IMR-90 (cell line): ENCODE measurements at regions not wholly inside any gene's neighbourhood (a gene's known extent, or its start where the extent isn't known, plus 50 kb on each side); places are given as distances from the start of the nearest gene placed in this dataset.

Source experiments
- ATAC-seq: fragments of 200-7000 bp; cut with Tn5 transposase; 2 replicates; pipeline ENCODE4 v1.9.1; 2020; ENCODE audit warnings: low read depth, mild to moderate bottlenecking, moderate library complexity
- BruUV-seq: library from RNA; stranded (reverse); fragments of 400-500 nt; replicated peaks from 2 replicates; lab custom pipeline; 2021; lab: Mats Ljungman, UMichigan
- CTCF ChIA-PET: fragments of 300-600 bp; formaldehyde crosslinking; extraction: SDS; loops from one replicate; lab custom pipeline; 2021; ENCODE audit warnings: antibody characterized with exemption; lab: Yijun Ruan, JAX
- POLR2A ChIA-PET: fragments of 300-600 bp; sonication (Branson Sonifier 250); formaldehyde crosslinking; loops from one replicate; lab custom pipeline; 2022; ENCODE audit warnings: antibody characterized with exemption; ENCODE audit not compliant: unreplicated experiment; lab: Charles Lee
- DNase-seq: peaks from one replicate; pipeline ENCODE4 v3.0.0; 2013
- H2AFZ ChIP-seq: replicated peaks from 2 replicates; pipeline ENCODE3; 2013; ENCODE audit warnings: low read length, mild to moderate bottlenecking; ENCODE audit not compliant: poor library complexity
- H2AK5ac ChIP-seq: 2 replicates; pipeline ENCODE4 v1.6.1; 2013; ENCODE audit warnings: low read depth, low read length, inconsistent platforms
- H2AK9ac ChIP-seq: replicated peaks from 2 replicates; pipeline ENCODE3; 2013; ENCODE audit warnings: mild to moderate bottlenecking, low read depth, low read length, moderate library complexity; ENCODE audit not compliant: poor library complexity
- H2BK120ac ChIP-seq: 2 replicates; pipeline ENCODE4 v1.6.1; 2013; ENCODE audit warnings: low read depth, low read length, inconsistent platforms
- H2BK15ac ChIP-seq: 3 replicates; pipeline ENCODE4 v1.6.1; 2013; ENCODE audit warnings: low read depth, low read length, inconsistent platforms
- H2BK20ac ChIP-seq: 2 replicates; pipeline ENCODE4 v1.6.1; 2013; ENCODE audit warnings: low read depth, mild to moderate bottlenecking, inconsistent platforms, low read length, moderate library complexity
- H2BK5ac ChIP-seq: 2 replicates; pipeline ENCODE4 v1.6.1; 2013; ENCODE audit warnings: mild to moderate bottlenecking, low read depth, low read length, inconsistent platforms; ENCODE audit not compliant: poor library complexity, severe bottlenecking
- H3K14ac ChIP-seq: replicated peaks from 2 replicates; pipeline ENCODE4 v1.6.1; 2013; ENCODE audit warnings: low read depth, low read length, inconsistent platforms
- H3K18ac ChIP-seq: 2 replicates; pipeline ENCODE4 v1.6.1; 2013; ENCODE audit warnings: low read depth, low read length, control low read depth
- H3K23ac ChIP-seq: 2 replicates; pipeline ENCODE4 v1.6.1; 2013; ENCODE audit warnings: low read depth, low read length, inconsistent platforms
- H3K27ac ChIP-seq: 2 replicates; pipeline ENCODE4 v1.5.1; 2013; ENCODE audit warnings: mild to moderate bottlenecking, control low read depth, low read length; ENCODE audit not compliant: insufficient read depth
- H3K27me3 ChIP-seq: 2 replicates; pipeline ENCODE4 v1.6.1; 2013; ENCODE audit warnings: low read length; ENCODE audit not compliant: control insufficient read depth, insufficient read depth
- H3K36me3 ChIP-seq: 2 replicates; pipeline ENCODE4 v1.6.1; 2013; ENCODE audit warnings: low read length, mixed read lengths; ENCODE audit not compliant: control insufficient read depth, insufficient read depth
- H3K4ac ChIP-seq: 2 replicates; pipeline ENCODE4 v1.6.1; 2013; ENCODE audit warnings: low read depth, low read length, inconsistent platforms
- H3K4me1 ChIP-seq: 2 replicates; pipeline ENCODE4 v1.6.1; 2013; ENCODE audit warnings: low read length, mixed read lengths; ENCODE audit not compliant: control insufficient read depth, insufficient read depth
- H3K4me2 ChIP-seq: 2 replicates; pipeline ENCODE4 v1.6.1; 2013; ENCODE audit warnings: low read depth, mild to moderate bottlenecking, control low read depth, low read length, moderate library complexity
- H3K4me3 ChIP-seq: 2 replicates; pipeline ENCODE4 v1.5.1; 2013; ENCODE audit warnings: low read depth, mild to moderate bottlenecking, control low read depth, low read length, moderate library complexity; ENCODE audit not compliant: insufficient read depth
- H3K56ac ChIP-seq: 2 replicates; pipeline ENCODE4 v1.6.1; 2013; ENCODE audit warnings: low read length, inconsistent platforms; ENCODE audit not compliant: insufficient read depth; ENCODE audit errors: extremely low read depth
- H3K79me1 ChIP-seq, 2 experiments: 2 replicates each; pipeline ENCODE4 v1.6.1; 2013; ENCODE audit warnings: low read length in 2 of 2, inconsistent platforms in 1 of 2, low read depth in 1 of 2
- H3K9ac ChIP-seq: 2 replicates; pipeline ENCODE4 v1.6.1; 2013; ENCODE audit warnings: low read depth, low read length, control low read depth
- H3K9me1 ChIP-seq: 2 replicates; pipeline ENCODE4 v1.6.1; 2013; ENCODE audit warnings: low read length, inconsistent platforms; ENCODE audit not compliant: insufficient read depth
- H3K9me3 ChIP-seq: 2 replicates; pipeline ENCODE4 v1.6.1; 2013; ENCODE audit warnings: low read length; ENCODE audit not compliant: control insufficient read depth, insufficient read depth
- H4K20me1 ChIP-seq: 2 replicates; pipeline ENCODE4 v1.6.1; 2013; ENCODE audit warnings: low read length, inconsistent platforms; ENCODE audit not compliant: insufficient read depth
- H4K5ac ChIP-seq: 2 replicates; pipeline ENCODE4 v1.6.1; 2013; ENCODE audit warnings: mild to moderate bottlenecking, low read depth, low read length, control low read depth
- H4K8ac ChIP-seq, 2 experiments: 2 replicates each; pipeline ENCODE4 v1.6.1; 2013; ENCODE audit warnings: low read depth in 2 of 2, low read length in 2 of 2, control low read depth in 1 of 2, inconsistent platforms in 1 of 2
- H4K91ac ChIP-seq: 2 replicates; pipeline ENCODE4 v1.6.1; 2013; ENCODE audit warnings: low read depth, low read length, inconsistent platforms; ENCODE audit not compliant: insufficient read depth
- MXI1 ChIP-seq: IDR thresholded peaks from 2 replicates; pipeline ENCODE4 v1.6.1; 2012; ENCODE audit warnings: low read depth, mild to moderate bottlenecking, low read length, moderate library complexity, borderline replicate concordance
- NFE2L2 ChIP-seq: fragments of 150-350 bp; IDR thresholded peaks from 2 replicates; pipeline ENCODE4 v1.6.1; 2016; ENCODE audit warnings: low read depth, mild to moderate bottlenecking, low read length
- RCOR1 ChIP-seq: IDR thresholded peaks from 2 replicates; pipeline ENCODE4 v1.6.1; 2012; ENCODE audit warnings: mild to moderate bottlenecking, low read length, improper control_type of control experiment; ENCODE audit not compliant: insufficient replicate concordance
- WGBS, 2 experiments: methylation state at CpG; one replicate each; pipeline versions ENCODE4 v1.1.5 to v1.1.7; 2013; ENCODE audit warnings: missing lambda C conversion rate in 2 of 2; ENCODE audit not compliant: insufficient read length in 1 of 2; ENCODE audit errors: extremely low coverage in 2 of 2; 5-methylcytosine and 5-hydroxymethylcytosine counted together
- dilution Hi-C: fragments of 300-500 bp; cut with HindIII; formaldehyde crosslinking; loops from one replicate; pipeline ENCODE4 v1.14.3; 2018; ENCODE audit warnings: low sequenced_read_pairs; ENCODE audit not compliant: unreplicated experiment
- in situ Hi-C: fragments of 300-500 bp; cut with MboI; formaldehyde crosslinking; loops from 3 replicates; pipeline ENCODE4 v1.14.3; 2019; ENCODE audit warnings: low sequenced_read_pairs, inconsistent platforms, mixed read lengths
- intact Hi-C: fragments of 100-400 bp; cut with micrococcal nuclease; formaldehyde crosslinking; loops from 2 replicates; pipeline ENCODE4 v1.10.0; 2022

GRCh38 chrX:34881671-34882070 lies 60.9 kb upstream of the FAM47B start:
- no peak overlapping the region for H2AK9ac ChIP-seq
- H2BK120ac ChIP-seq: peak overlapping the region; percentile 33; the same call in 1 of the 2 replicates
- no peak overlapping the region for H3K4me2 ChIP-seq
- intact Hi-C loops: no loop called here
- H4K8ac ChIP-seq: no peak overlapping the region
- TF ChIP-seq RCOR1 (no peak), MXI1 (no peak), NFE2L2 (no peak)
- H2AK5ac ChIP-seq: no peak overlapping the region
- no peak overlapping the region for H3K4me3 ChIP-seq
- H2BK15ac ChIP-seq: 0 out of 3 replicates have a peak overlapping the region, but pooled peaks have one; percentile 92
- no peaks in the 10 kb centered on the region for H3K36me3 ChIP-seq
- no peaks in the 10 kb centered on the region for H4K20me1 ChIP-seq
- no peak overlapping the region for H4K5ac ChIP-seq
- ATAC-seq: no peak
- H4K91ac ChIP-seq: no peak overlapping the region
- no peak overlapping the region for H3K23ac ChIP-seq
- no peak overlapping the region for H3K14ac ChIP-seq
- H3K9me1 ChIP-seq: no peaks in the 10 kb centered on the region
- H2BK5ac ChIP-seq: peak overlapping the region; percentile 17
- WGBS, 2 experiments: no CpG with 5 or more reads among the region's 5 CpGs
- H3K9ac ChIP-seq: no peak overlapping the region
- in situ Hi-C loops: no loop called here
- POLR2A ChIA-PET: no interaction called here
- no peak overlapping the region for H3K27ac ChIP-seq
- H3K4ac ChIP-seq: no peak overlapping the region
- H2AFZ ChIP-seq: no peak overlapping the region
- peak overlapping the region; percentile 41; the same call in 1 of the 2 replicates for H3K18ac ChIP-seq
- H3K56ac ChIP-seq: no peak overlapping the region
- CTCF ChIA-PET: interaction anchor here (0.5 kb wide), 1 partner anchor 125 kb away, joined by 5 read pairs; no protein-coding TSS in a partner anchor
- dilution Hi-C loops: no loop called here
- no peak for DNase-seq
- H3K9me3 ChIP-seq: no peaks in the 10 kb centered on the region
- peaks cover 5% of the 10 kb centered on the region; the same call in 1 of the 2 replicates for H3K4me1 ChIP-seq
- H2BK20ac ChIP-seq: peak overlapping the region; percentile 34
- H3K27me3 ChIP-seq: no peaks in the 10 kb centered on the region
- no peaks in the 10 kb centered on the region for H3K79me1 ChIP-seq
- no TSS peak for BruUV-seq
